Loucy (cell line): ENCODE measurements at regions not wholly inside any gene's neighbourhood (a gene's known extent, or its start where the extent isn't known, plus 50 kb on each side); places are given as distances from the start of the nearest gene placed in this dataset.
A peak's percentile ranks its signal among the peaks of the same experiment; 100 is the strongest.

Experiments used
- EZH2phosphoT487 ChIP-seq: fragments of 200-600 bp; IDR thresholded peaks from 2 replicates; pipeline ENCODE4 v1.6.1; 2018; ENCODE audit warnings: antibody characterized with exemption, mild to moderate bottlenecking, moderate library complexity, borderline replicate concordance
- TF ChIP-seq, protein P1 (sequence below): fragments of 200-600 bp; sonication (generic); conservative IDR thresholded peaks from 2 replicates; pipeline ENCODE4 v1.5.1; 2014; ENCODE audit warnings: mild to moderate bottlenecking, antibody characterized with exemption, low read length

DNA sequence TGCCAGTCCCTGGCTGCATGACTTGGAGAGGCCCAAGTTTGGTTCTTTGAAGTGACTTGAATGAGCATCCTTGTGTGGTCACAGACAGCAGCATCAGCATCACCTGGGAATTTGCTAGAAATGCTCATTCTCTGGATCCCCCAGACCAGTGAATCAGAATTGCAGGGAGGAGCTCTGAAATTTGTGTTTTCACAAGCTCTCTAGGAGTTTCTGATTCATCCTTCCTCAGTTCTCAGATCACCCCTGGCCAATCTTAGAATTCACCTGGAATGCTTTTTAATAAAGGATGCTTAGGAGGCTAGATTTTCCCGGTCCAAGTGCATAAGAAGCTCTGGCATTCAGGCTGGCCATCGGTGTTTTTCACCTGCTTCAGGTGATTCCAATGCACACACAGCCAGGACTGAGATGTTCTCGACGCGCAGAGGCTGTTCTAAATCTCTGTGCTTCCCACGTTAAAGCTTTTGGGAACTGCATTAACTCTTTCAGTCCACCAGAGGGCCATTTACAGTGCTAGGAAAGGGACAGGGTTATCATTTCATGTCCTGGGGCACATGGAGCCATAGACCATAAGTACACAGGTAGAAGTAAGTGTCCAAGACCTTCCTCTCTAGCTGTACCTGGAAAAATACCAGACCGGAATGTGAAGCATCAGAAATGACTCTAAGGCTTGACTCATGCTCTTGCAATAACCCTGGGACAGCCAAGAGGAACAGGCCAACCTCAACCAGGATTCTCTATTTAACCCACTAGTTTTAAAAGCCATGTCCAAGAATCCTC is 85.7 kb upstream of the XYLT1 start:
- TF ChIP-seq EZH2phosphoT487, result no peak
- TF ChIP-seq, protein P1, sequence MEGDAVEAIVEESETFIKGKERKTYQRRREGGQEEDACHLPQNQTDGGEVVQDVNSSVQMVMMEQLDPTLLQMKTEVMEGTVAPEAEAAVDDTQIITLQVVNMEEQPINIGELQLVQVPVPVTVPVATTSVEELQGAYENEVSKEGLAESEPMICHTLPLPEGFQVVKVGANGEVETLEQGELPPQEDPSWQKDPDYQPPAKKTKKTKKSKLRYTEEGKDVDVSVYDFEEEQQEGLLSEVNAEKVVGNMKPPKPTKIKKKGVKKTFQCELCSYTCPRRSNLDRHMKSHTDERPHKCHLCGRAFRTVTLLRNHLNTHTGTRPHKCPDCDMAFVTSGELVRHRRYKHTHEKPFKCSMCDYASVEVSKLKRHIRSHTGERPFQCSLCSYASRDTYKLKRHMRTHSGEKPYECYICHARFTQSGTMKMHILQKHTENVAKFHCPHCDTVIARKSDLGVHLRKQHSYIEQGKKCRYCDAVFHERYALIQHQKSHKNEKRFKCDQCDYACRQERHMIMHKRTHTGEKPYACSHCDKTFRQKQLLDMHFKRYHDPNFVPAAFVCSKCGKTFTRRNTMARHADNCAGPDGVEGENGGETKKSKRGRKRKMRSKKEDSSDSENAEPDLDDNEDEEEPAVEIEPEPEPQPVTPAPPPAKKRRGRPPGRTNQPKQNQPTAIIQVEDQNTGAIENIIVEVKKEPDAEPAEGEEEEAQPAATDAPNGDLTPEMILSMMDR, result peak; percentile 79
